NOMO-1 (cell line): ENCODE measurements at regions not wholly inside any gene's neighbourhood (a gene's known extent, or its start where the extent isn't known, plus 50 kb on each side); places are given as distances from the start of the nearest gene placed in this dataset.
A peak's percentile ranks its signal among the peaks of the same experiment; 100 is the strongest.

Source experiments
- DNase-seq, 2 experiments: peaks; one replicate each; lab custom pipeline; 2025; ENCODE audit not compliant: unreplicated experiment in 2 of 2; lab: John Stamatoyannopoulos, UW

DNA sequence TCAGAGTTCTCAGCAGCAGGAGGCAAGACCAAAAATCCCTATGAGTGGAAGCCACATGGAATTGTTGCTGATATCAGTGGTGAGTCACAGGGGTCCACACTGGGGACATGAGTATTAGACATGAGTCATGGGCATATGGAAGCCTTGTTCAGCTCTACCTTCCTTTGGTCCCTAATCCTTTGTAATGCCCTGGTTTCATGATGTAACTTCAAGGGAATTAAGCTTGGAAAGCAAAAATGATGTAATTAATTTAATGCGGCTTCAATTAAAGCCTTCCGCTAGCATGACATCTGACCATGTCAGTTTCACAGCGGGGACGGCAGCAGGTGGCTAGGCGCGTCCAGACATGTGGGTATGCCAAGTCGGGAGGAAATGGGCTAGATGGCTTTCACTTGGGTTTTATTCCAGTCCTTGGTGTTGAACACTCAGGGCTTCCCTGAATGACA is 176.1 kb upstream of the RGMA start:
- no peak for DNase-seq

- no peak for DNase-seq
Measured at GRCh38 chr15:93261845-93262244, 172.8 kb upstream of the RGMA start.

DNA sequence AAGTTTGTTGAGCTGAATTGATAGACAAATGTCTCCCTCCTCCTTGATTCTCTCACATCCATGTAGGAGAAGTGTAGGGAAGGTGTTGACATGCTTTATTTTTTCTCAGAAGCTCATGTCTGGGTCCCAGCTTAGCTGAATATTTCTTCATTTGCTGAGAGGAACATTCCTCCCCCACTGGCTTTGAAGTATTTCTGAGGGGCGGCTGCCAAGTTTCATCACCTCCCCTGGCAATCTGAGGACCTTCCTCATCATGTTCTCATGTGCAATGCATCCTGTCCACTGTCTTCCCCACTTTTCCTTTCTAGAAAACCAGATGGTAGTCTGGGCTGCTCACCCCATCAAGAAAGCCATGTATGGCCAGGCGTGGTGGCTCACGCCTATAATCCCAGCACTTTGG is 168.9 kb upstream of the RGMA start:
- no peak for DNase-seq

- no peak for DNase-seq
Measured at GRCh38 chr15:93253681-93254080, 164.7 kb upstream of the RGMA start.

GRCh38 chr15:93252780-93253179 is 163.8 kb upstream of the RGMA start:
- no peak for DNase-seq

GRCh38 chr15:93250950-93251349 is 161.9 kb upstream of the RGMA start:
- no peak for DNase-seq

- DNase-seq: peak; percentile 27 to 75
Measured at GRCh38 chr15:93250209-93250608, 161.2 kb upstream of the RGMA start.

- no peak for DNase-seq
Measured at GRCh38 chr15:93249623-93250022, 160.6 kb upstream of the RGMA start.

DNA sequence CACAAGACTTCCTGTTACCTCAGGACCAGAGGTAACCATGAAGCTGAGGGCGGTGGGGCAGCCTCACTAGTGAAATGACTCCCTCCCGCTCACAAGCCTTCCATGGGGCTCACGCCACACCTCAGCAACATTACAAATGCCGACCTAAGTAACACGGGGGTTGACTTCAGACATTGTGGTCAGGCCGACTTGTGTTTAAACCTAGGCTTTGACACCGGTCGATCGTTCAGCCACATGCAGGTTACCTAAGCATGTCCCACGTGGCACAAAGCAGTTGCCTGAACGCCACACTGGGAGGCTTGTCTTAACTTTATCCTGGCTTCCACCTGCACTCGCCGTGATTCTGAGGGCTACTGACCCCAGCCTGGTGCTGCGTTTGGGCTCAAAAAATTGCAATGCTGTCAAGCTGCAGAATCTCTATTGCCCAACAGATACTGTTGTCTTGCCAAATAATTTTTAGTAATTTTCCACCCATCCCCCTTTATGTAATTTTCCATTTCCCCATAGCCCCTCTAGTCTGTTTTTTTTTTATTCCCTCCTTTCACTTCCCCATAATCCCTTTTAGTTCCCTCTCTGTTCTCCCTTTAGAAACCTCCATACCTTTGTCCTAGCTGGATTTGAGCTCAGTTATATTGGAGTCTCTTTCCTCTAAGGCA is 158.6 kb upstream of the RGMA start:
- peak; percentile 77 to 79 for DNase-seq

DNA sequence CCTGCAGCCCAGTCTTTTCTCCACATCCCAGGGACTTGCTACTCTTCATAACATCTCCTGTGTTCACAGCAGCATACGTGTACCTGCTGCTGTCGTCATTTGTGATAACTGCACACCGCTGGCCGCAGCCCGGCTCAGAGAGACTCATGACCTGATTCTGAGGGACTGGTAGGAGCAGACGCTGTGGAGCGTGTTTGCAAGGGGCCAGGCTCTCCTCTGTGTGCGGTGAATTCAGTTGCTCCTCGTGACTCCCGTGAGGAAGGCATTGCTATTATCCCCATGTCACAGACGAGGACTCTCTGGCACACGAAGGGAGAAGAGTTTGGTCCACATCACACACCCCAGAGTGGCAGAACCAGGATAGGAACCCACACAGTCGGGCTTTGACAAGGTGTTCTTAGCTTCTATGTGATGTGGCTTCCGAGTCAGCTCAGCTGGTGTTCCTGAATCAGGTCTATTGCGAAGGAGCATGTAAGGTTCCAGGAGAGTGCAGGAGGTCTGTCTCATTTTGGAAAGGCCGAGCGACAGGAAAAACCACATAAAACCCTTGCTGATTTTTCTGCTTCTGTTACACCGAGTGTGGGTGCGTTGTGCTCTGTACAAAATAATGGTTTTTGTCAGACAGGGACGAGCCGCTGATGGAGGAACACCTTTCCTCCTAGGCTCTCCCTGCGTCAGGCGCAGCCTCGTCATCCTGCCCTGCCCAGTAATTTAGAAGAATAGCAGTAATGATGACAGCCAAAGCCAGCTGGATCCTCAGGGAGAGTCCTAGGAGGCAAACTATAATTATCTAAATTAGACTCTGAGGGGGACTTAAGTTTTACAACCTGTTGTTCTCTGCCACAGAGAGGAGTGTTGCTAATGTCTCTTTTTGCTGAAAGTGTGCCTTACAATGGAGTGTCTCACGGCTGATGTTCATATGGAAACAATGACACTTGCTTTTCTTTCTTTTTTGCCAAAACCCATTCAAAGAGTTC is 157.5 kb upstream of the RGMA start:
- DNase-seq: no peak

GRCh38 chr15:93245661-93246042 is 156.6 kb upstream of the RGMA start:
- DNase-seq: no peak

GRCh38 chr15:93244696-93245660 is 156.0 kb upstream of the RGMA start:
- no peak for DNase-seq

DNA sequence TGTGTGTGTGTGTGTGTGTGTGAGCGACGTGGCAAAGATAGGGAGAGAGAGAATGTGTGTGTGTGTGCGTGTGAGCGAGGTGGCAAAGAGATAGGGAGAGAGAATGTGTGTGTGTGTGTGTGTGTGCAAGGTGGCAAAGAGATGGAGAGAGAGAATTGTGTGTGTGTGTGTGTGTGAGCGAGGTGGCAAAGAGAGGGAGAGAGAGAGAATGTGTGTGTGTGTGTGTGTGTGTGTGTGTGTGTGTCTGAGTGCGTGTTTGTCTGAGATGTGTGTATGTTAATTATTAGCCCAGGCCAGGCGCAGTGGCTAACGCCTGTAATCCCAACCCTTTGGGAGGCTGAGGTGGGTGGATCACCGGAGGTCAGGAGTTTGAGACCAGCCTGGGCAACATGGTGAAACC is 154.6 kb upstream of the RGMA start:
- DNase-seq: no peak

- DNase-seq: no peak
Measured at GRCh38 chr15:93241696-93242585, 152.9 kb upstream of the RGMA start.

GRCh38 chr15:93239993-93240392 is 151.0 kb upstream of the RGMA start:
- DNase-seq: no peak

- no peak for DNase-seq
Measured at GRCh38 chr15:93239591-93239990, 150.6 kb upstream of the RGMA start.

- DNase-seq: no peak
Measured at GRCh38 chr15:93238641-93239040, 149.6 kb upstream of the RGMA start.

DNA sequence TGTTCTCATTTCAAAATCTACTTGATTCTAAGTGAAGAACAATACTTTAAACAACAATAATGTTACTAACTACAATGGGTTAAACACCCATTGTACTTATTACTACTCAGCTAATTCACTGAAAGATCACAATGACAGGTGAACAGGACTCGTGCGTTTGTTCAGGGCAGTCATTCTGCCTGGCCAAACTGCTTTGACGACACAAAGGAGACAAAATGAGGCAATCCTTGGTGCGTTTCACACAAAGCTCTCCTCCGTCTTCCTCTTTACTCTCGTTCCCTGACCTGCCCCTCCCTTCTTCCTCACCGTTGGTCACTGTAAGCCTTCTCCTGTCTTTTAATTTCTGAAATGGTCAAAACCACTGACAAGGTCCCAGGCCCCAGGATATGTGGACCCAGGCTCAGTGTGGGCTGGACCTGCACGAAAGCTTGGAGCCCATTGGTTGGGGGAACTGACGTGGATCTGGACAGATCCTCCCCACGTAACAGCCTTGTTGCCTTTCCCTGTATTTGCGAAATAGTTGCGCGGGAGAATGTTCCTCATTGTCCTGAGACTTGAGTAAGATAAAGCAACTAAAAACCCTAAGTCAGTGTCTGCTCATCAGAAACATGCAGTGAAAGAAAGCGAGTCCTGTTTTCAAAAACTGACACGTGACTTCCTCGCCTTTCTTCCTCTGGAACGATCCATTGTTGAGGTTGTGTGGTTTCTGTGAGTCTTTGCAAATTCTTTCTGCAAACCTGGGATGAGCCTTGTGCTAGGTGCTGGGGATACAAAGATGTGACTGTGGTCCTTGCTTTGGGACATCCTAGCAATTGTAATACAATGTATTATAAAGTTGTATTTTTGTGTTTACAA is 147.1 kb upstream of the RGMA start:
- DNase-seq: peak; percentile 76 to 90

DNA sequence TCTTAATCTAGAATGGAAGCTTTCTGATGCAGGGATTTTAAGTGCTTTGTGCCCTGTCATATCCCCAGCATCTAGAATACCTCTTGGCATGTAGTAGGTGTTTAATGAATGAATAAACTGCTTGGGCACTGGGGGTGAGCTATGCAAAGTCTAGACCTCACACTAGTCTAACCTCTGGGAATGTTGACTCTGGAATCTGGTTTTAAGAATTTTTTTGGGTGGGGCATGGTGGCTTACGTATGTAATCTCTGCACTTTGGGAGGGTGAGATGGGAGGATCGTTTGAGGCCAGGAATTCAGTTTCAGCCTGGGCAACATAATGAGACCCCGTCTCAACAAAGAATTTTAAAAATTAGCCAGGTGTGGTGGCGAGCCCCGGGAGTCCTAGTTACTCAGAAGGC is 146.3 kb upstream of the RGMA start:
- no peak for DNase-seq
